IPS-15b (cell line): ENCODE measurements at regions not wholly inside any gene's neighbourhood (a gene's known extent, or its start where the extent isn't known, plus 50 kb on each side); places are given as distances from the start of the nearest gene placed in this dataset.
A peak's percentile ranks its signal among the peaks of the same experiment; 100 is the strongest.
"Not testable (repeated sequence)": the region's sequence is repeated elsewhere in the genome, so short reads cannot be mapped to it uniquely, and the experiment has no call there.

Source experiments
- H3K27me3 ChIP-seq: one replicate; pipeline ENCODE4 v1.6.1; 2013; ENCODE audit warnings: low read length; ENCODE audit not compliant: control insufficient read depth, insufficient read depth
- H3K36me3 ChIP-seq: one replicate; pipeline ENCODE4 v1.6.1; 2013; ENCODE audit warnings: low read length; ENCODE audit not compliant: control insufficient read depth, insufficient read depth
- H3K4me1 ChIP-seq: one replicate; pipeline ENCODE4 v1.6.1; 2013; ENCODE audit warnings: mild to moderate bottlenecking, low read length; ENCODE audit not compliant: control insufficient read depth, insufficient read depth
- H3K4me3 ChIP-seq: one replicate; pipeline ENCODE4 v1.5.1; 2013; ENCODE audit warnings: low read depth, low read length
- H3K9ac ChIP-seq: one replicate; pipeline ENCODE4 v1.6.1; 2013; ENCODE audit warnings: low read depth, mild to moderate bottlenecking, low read length
- H3K9me3 ChIP-seq: one replicate; pipeline ENCODE4 v1.6.1; 2013; ENCODE audit warnings: mild to moderate bottlenecking, low read length; ENCODE audit not compliant: control insufficient read depth, insufficient read depth

GRCh38 chr2:89537862-89538261, 846.4 kb downstream of the RPIA start:
- not testable (repeated sequence) for H3K36me3 ChIP-seq, H3K4me3 ChIP-seq, H3K9ac ChIP-seq, H3K4me1 ChIP-seq, H3K9me3 ChIP-seq, H3K27me3 ChIP-seq

GRCh38 chr2:89544110-89544509, 852.6 kb downstream of the RPIA start:
- H3K4me3 ChIP-seq, H3K9ac ChIP-seq, H3K4me1 ChIP-seq, H3K9me3 ChIP-seq, H3K27me3 ChIP-seq, H3K36me3 ChIP-seq: not testable (repeated sequence)

- not testable (repeated sequence) for H3K27me3 ChIP-seq, H3K9me3 ChIP-seq, H3K9ac ChIP-seq, H3K4me1 ChIP-seq, H3K4me3 ChIP-seq, H3K36me3 ChIP-seq
Observed at GRCh38 chr2:89579154-89579553, 887.7 kb downstream of the RPIA start.

GRCh38 chr2:89582816-89583215, 891.3 kb downstream of the RPIA start:
- not testable (repeated sequence) for H3K36me3 ChIP-seq, H3K9ac ChIP-seq, H3K27me3 ChIP-seq, H3K4me3 ChIP-seq, H3K4me1 ChIP-seq, H3K9me3 ChIP-seq

GRCh38 chr2:89584046-89584445, 892.6 kb downstream of the RPIA start:
- not testable (repeated sequence) for H3K4me3 ChIP-seq, H3K27me3 ChIP-seq, H3K9ac ChIP-seq, H3K9me3 ChIP-seq, H3K4me1 ChIP-seq, H3K36me3 ChIP-seq

DNA sequence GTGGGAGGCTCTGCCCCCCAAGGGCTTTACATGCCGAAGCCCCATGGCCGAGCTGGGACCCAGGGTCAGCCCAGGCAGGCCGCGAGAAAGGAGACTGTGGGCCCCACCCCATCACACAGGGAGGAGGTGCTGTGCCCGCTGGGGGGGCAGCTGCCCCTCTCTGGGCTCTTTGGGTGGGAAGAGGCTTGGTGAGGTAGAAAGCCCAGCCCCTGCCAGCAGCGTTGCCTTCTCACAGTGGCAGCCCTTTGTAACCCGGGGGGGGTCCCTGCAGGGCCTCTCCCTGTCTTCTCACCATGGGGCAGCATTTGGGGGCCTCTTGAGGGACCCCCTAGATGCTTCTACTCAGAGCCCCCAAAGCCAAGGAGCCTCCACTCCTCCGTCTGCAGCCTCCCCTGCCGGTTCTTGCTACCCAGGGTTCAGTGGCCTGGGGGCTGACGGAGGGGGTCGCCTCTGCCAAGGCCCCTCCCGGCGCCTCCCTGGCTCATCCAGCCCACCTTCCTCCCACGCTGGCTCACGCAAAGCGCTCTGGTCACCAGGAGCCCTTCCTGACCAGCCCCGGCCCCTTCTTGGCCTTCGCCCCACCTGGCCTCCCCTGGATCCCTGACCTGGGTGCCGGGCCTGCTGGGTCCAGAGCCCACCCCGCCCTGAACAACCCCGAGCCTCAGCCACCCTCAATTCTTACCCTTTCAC, 893.5 kb downstream of the RPIA start:
- H3K36me3 ChIP-seq, H3K4me1 ChIP-seq, H3K4me3 ChIP-seq, H3K9me3 ChIP-seq, H3K27me3 ChIP-seq, H3K9ac ChIP-seq: not testable (repeated sequence)

DNA sequence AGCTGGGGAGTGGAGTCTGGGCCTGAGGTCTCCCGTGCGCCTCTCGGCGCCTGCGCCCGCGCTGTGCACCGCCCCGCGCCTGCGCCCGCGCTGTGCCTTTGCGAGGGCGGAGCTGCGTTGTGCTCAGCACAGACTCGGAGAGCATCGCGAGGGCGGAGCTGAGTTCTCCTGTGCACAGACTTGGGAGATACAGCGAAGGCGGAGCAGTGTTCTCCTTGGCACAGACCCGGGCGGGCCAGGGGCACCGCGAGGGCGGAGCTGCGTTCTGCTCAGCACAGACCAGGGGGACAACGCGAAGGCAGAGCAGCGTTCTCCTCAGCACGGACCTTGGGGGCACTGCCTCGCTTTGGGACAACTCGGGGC, 894.1 kb downstream of the RPIA start:
- not testable (repeated sequence) for H3K9ac ChIP-seq, H3K9me3 ChIP-seq, H3K4me1 ChIP-seq, H3K27me3 ChIP-seq, H3K36me3 ChIP-seq
- H3K4me3 ChIP-seq: peak overlapping the region; percentile 18

- not testable (repeated sequence) for H3K27me3 ChIP-seq, H3K4me3 ChIP-seq, H3K9me3 ChIP-seq, H3K4me1 ChIP-seq, H3K36me3 ChIP-seq, H3K9ac ChIP-seq
Observed at GRCh38 chr2:89599843-89600242, 908.4 kb downstream of the RPIA start.

GRCh38 chr2:89606514-89606913, 915.0 kb downstream of the RPIA start:
- H3K4me3 ChIP-seq, H3K36me3 ChIP-seq, H3K4me1 ChIP-seq, H3K9ac ChIP-seq, H3K9me3 ChIP-seq: not testable (repeated sequence)
- H3K27me3 ChIP-seq: peaks cover 13% of the 10 kb centered on the region

- H3K9ac ChIP-seq, H3K9me3 ChIP-seq, H3K4me1 ChIP-seq, H3K4me3 ChIP-seq, H3K36me3 ChIP-seq: not testable (repeated sequence)
- H3K27me3 ChIP-seq: peaks cover 24% of the 10 kb centered on the region
Observed at GRCh38 chr2:89610207-89610926, 918.9 kb downstream of the RPIA start.

- H3K36me3 ChIP-seq, H3K9me3 ChIP-seq, H3K4me1 ChIP-seq, H3K9ac ChIP-seq, H3K4me3 ChIP-seq: not testable (repeated sequence)
- peaks cover 24% of the 10 kb centered on the region for H3K27me3 ChIP-seq
Observed at GRCh38 chr2:89610927-89611515, 919.5 kb downstream of the RPIA start.

- H3K4me1 ChIP-seq, H3K4me3 ChIP-seq, H3K36me3 ChIP-seq, H3K9ac ChIP-seq, H3K9me3 ChIP-seq: not testable (repeated sequence)
- peaks cover 24% of the 10 kb centered on the region for H3K27me3 ChIP-seq
Observed at GRCh38 chr2:89611710-89612109, 920.2 kb downstream of the RPIA start.
